ENCODE measurements at regions not wholly inside any gene's neighbourhood (a gene's known extent, or its start where the extent isn't known, plus 50 kb on each side); places are given as distances from the start of the nearest gene placed in this dataset.

- Histone ChIP-seq H3K27me3 (peaks cover 0 to 4% of the 10 kb centered on the region in 2 donors), H3K4me3 (no peak overlapping the region), H3K9me3 (no peaks in the 10 kb centered on the region), H3K36me3 (no peaks in the 10 kb centered on the region), H3K4me1 (no peaks in the 10 kb centered on the region), H3K27ac (no peak overlapping the region)
- DNase-seq (ENCODE audit: low spot score), result no peak
- peak in 1 of 2 donors; percentile 31 for TF ChIP-seq CTCF (IDR thresholded peaks at IDR 0.05)
Measured at GRCh38 chr19:29285878-29286277, 72.9 kb upstream of the UQCRFS1 start.

- Histone ChIP-seq H3K36me3 (no peaks in the 10 kb centered on the region), H3K27me3 (peaks cover 0 to 4% of the 10 kb centered on the region in 2 donors), H3K27ac (no peak overlapping the region), H3K4me1 (no peaks in the 10 kb centered on the region), H3K9me3 (no peaks in the 10 kb centered on the region), H3K4me3 (no peak overlapping the region)
- DNase-seq (ENCODE audit: low spot score), result no peak
- no peak for TF ChIP-seq CTCF (IDR thresholded peaks at IDR 0.05)
Measured at GRCh38 chr19:29287061-29287460, 74.1 kb upstream of the UQCRFS1 start.

- H3K4me1 ChIP-seq, result no peaks in the 10 kb centered on the region
Measured at GRCh38 chr19:29288256-29288655, 75.3 kb upstream of the UQCRFS1 start.

GRCh38 chr19:29289020-29289419 is 76.1 kb upstream of the UQCRFS1 start:
- H3K36me3 ChIP-seq, result no peaks in the 10 kb centered on the region
- DNase-seq (ENCODE audit: low spot score), result no peak
- TF ChIP-seq CTCF (IDR thresholded peaks at IDR 0.05), result no peak
- peaks cover 0 to 4% of the 10 kb centered on the region in 2 donors for H3K27me3 ChIP-seq
- H3K4me1 ChIP-seq, result no peaks in the 10 kb centered on the region
- H3K9me3 ChIP-seq, result no peaks in the 10 kb centered on the region
- no peak overlapping the region for H3K4me3 ChIP-seq
- no peak overlapping the region for H3K27ac ChIP-seq

More at GRCh38 chr19:29288256-29288655, 75.3 kb upstream of the UQCRFS1 start:
- no peaks in the 10 kb centered on the region for H3K36me3 ChIP-seq
- H3K4me3 ChIP-seq, result no peak overlapping the region
- no peak for DNase-seq (ENCODE audit: low spot score)
- no peak overlapping the region for H3K27ac ChIP-seq
- no peaks in the 10 kb centered on the region for H3K9me3 ChIP-seq
- peaks cover 0 to 4% of the 10 kb centered on the region in 2 donors for H3K27me3 ChIP-seq
- TF ChIP-seq CTCF (IDR thresholded peaks at IDR 0.05), result no peak

- Histone ChIP-seq H3K27ac (no peak overlapping the region), H3K4me1 (no peaks in the 10 kb centered on the region), H3K4me3 (no peak overlapping the region), H3K27me3 (no peaks in the 10 kb centered on the region), H3K9me3 (no peaks in the 10 kb centered on the region), H3K36me3 (no peaks in the 10 kb centered on the region)
- no peak for TF ChIP-seq CTCF (IDR thresholded peaks at IDR 0.05)
- DNase-seq (ENCODE audit: low spot score), result no peak
Measured at GRCh38 chr19:29290853-29291252, 77.9 kb upstream of the UQCRFS1 start.

- H3K4me1 ChIP-seq, result no peaks in the 10 kb centered on the region
- H3K27ac ChIP-seq, result no peak overlapping the region
- no peak overlapping the region for H3K4me3 ChIP-seq
- DNase-seq (ENCODE audit: low spot score), result no peak
- H3K36me3 ChIP-seq, result no peaks in the 10 kb centered on the region
- H3K9me3 ChIP-seq, result no peaks in the 10 kb centered on the region
- no peaks in the 10 kb centered on the region for H3K27me3 ChIP-seq
- TF ChIP-seq CTCF (IDR thresholded peaks at IDR 0.05), result no peak
Measured at GRCh38 chr19:29292153-29292552, 79.2 kb upstream of the UQCRFS1 start.
